ENCODE measurements at regions not wholly inside any gene's neighbourhood (a gene's known extent, or its start where the extent isn't known, plus 50 kb on each side); places are given as distances from the start of the nearest gene placed in this dataset.

- no peak for TF ChIP-seq REST (tag by site-specific recombination; IDR thresholded peaks at IDR 0.05)
- no peak for TF ChIP-seq CTCF (tag by site-specific recombination; IDR thresholded peaks at IDR 0.05)
- TF ChIP-seq ELK4 (IDR thresholded peaks at IDR 0.05; ENCODE audit: borderline replicate concordance, low read depth, low read length): no peak
- TF ChIP-seq ZNF629 (tag by site-specific recombination; IDR thresholded peaks at IDR 0.05): no peak
- no peak for TF ChIP-seq ZNF19 (tag by site-specific recombination; IDR thresholded peaks at IDR 0.05; ENCODE audit: low read depth)
- TF ChIP-seq ZNF707 (tag by site-specific recombination; IDR thresholded peaks at IDR 0.05): no peak
- TF ChIP-seq ZNF302 (tag by site-specific recombination; IDR thresholded peaks at IDR 0.05; ENCODE audit: low read depth): no peak
- no peak for TF ChIP-seq ZNF777 (tag by site-specific recombination; IDR thresholded peaks at IDR 0.05; ENCODE audit: borderline replicate concordance)
These were observed 106.8 kb upstream of the CDIN1 start for GRCh38 chr15:36472672-36473071.

All from HEK293 (cell line).